Globus pallidus (tissue), 1 donor: ENCODE measurements at regions not wholly inside any gene's neighbourhood (a gene's known extent, or its start where the extent isn't known, plus 50 kb on each side); places are given as distances from the start of the nearest gene placed in this dataset.

Experiments
- DNase-seq: peaks from one replicate; pipeline ENCODE4 v3.0.0-alpha.2; 2015; ENCODE audit warnings: low spot score

GRCh38 chr2:180739070-180739469 lies 241.3 kb upstream of the UBE2E3 start:
- no peak for DNase-seq

- DNase-seq, result no peak
Measured at GRCh38 chr2:180735799-180736198, 244.6 kb upstream of the UBE2E3 start.

- no peak for DNase-seq
Measured at GRCh38 chr2:180734382-180734781, 246.0 kb upstream of the UBE2E3 start.

GRCh38 chr2:180733330-180733729 lies 247.1 kb upstream of the UBE2E3 start:
- no peak for DNase-seq

- DNase-seq, result no peak
Measured at GRCh38 chr2:180732337-180732736, 248.1 kb upstream of the UBE2E3 start.

GRCh38 chr2:180730976-180731375 lies 249.4 kb upstream of the UBE2E3 start:
- no peak for DNase-seq

GRCh38 chr2:180728928-180729559 lies 251.4 kb upstream of the UBE2E3 start:
- no peak for DNase-seq

GRCh38 chr2:180723712-180724111 lies 256.7 kb upstream of the UBE2E3 start:
- DNase-seq, result no peak

GRCh38 chr2:180722551-180723239 lies 257.7 kb upstream of the UBE2E3 start:
- no peak for DNase-seq

GRCh38 chr2:180720829-180721228 lies 259.6 kb upstream of the UBE2E3 start:
- no peak for DNase-seq

- no peak for DNase-seq
Measured at GRCh38 chr2:180717588-180717987, 262.8 kb upstream of the UBE2E3 start.

- DNase-seq, result no peak
Measured at GRCh38 chr2:180716186-180717180, 263.9 kb upstream of the UBE2E3 start.

- no peak for DNase-seq
Measured at GRCh38 chr2:180715044-180715443, 265.4 kb upstream of the UBE2E3 start.

- DNase-seq, result no peak
Measured at GRCh38 chr2:180709392-180710145, 270.8 kb upstream of the UBE2E3 start.

- no peak for DNase-seq
Measured at GRCh38 chr2:180707884-180708205, 272.6 kb upstream of the UBE2E3 start.

GRCh38 chr2:180707175-180707883 lies 273.1 kb upstream of the UBE2E3 start:
- DNase-seq, result no peak

- no peak for DNase-seq
Measured at GRCh38 chr2:180706694-180707093, 273.7 kb upstream of the UBE2E3 start.

- DNase-seq, result no peak
Measured at GRCh38 chr2:180705551-180705950, 274.9 kb upstream of the UBE2E3 start.

GRCh38 chr2:180705122-180705521 lies 275.3 kb upstream of the UBE2E3 start:
- DNase-seq, result no peak

GRCh38 chr2:180699657-180700361 lies 280.6 kb upstream of the UBE2E3 start:
- DNase-seq, result no peak

GRCh38 chr2:180698668-180699067 lies 281.7 kb upstream of the UBE2E3 start:
- DNase-seq, result no peak
